WERI-Rb-1 (cell line): ENCODE measurements at regions not wholly inside any gene's neighbourhood (a gene's known extent, or its start where the extent isn't known, plus 50 kb on each side); places are given as distances from the start of the nearest gene placed in this dataset.

Experiments
- DNase-seq: peaks from one replicate; pipeline ENCODE4 v3.0.0-alpha.2; 2020
- H3K27ac ChIP-seq: fragments of 250-450 bp; sonication (Bioruptor Pico); 2 replicates; pipeline ENCODE4 v1.5.1; 2020; ENCODE audit warnings: mild to moderate bottlenecking, moderate library complexity
- H3K27me3 ChIP-seq: fragments of 250-450 bp; sonication (Bioruptor Pico); 2 replicates; pipeline ENCODE4 v1.5.1; 2021; ENCODE audit warnings: mild to moderate bottlenecking, low read depth, moderate library complexity; ENCODE audit not compliant: insufficient read depth, severe bottlenecking
- H3K36me3 ChIP-seq: fragments of 250-450 bp; sonication (Bioruptor Pico); 2 replicates; pipeline ENCODE4 v1.5.1; 2020; ENCODE audit warnings: mild to moderate bottlenecking, moderate library complexity
- H3K4me3 ChIP-seq: 2 replicates; pipeline ENCODE4 v1.5.1; 2011; ENCODE audit warnings: low read depth, mild to moderate bottlenecking, control low read depth, low read length
- H3K9me3 ChIP-seq: fragments of 250-450 bp; sonication (Bioruptor Pico); 2 replicates; pipeline ENCODE4 v1.5.1; 2021; ENCODE audit warnings: mild to moderate bottlenecking, moderate library complexity; ENCODE audit not compliant: severe bottlenecking
- TF ChIP-seq, protein P1 (sequence below): IDR thresholded peaks from 2 replicates; pipeline ENCODE4 v1.5.1; 2011; ENCODE audit warnings: low read depth, mild to moderate bottlenecking, control low read depth, inconsistent platforms, low read length

DNA sequence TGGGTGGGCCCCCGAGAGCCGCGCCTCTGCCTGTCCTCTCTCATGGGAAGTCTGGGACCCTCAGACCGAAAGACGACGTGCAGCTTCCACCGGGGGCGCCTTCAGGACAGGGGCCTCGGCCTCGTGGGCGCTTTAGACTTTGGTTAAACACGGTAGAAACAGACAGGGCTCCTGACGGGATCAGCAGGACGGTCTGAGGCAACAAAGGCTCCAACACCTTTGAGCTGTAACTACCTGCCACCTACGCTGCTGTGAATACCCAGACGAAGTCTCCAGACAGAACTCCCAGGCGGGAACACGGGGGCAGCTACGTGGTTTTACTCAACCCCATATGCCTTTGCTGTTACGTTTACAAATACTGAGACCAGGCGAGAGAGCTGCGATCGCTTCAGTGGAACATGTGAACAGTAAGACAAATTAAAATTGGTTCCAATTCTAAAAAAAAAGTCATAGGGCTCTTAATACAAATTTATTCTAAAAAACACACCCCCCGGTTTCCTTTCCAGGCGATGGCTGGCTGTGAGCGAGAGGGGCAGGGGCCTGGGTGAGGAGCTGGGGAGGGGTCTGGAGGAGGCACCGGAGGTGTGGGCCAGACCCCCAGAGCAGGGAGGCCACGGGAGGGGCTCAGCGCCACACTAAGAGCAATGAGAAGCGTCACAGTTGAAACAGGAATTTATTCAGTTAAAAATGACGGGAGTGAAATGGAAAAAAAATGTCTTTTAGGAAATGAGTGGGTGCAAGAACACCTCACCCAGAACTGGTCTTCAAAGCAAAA lies 453.2 kb downstream of the QKI start:
- no peaks in the 10 kb centered on the region for H3K9me3 ChIP-seq
- no peak overlapping the region for H3K4me3 ChIP-seq
- TF ChIP-seq, protein P1, sequence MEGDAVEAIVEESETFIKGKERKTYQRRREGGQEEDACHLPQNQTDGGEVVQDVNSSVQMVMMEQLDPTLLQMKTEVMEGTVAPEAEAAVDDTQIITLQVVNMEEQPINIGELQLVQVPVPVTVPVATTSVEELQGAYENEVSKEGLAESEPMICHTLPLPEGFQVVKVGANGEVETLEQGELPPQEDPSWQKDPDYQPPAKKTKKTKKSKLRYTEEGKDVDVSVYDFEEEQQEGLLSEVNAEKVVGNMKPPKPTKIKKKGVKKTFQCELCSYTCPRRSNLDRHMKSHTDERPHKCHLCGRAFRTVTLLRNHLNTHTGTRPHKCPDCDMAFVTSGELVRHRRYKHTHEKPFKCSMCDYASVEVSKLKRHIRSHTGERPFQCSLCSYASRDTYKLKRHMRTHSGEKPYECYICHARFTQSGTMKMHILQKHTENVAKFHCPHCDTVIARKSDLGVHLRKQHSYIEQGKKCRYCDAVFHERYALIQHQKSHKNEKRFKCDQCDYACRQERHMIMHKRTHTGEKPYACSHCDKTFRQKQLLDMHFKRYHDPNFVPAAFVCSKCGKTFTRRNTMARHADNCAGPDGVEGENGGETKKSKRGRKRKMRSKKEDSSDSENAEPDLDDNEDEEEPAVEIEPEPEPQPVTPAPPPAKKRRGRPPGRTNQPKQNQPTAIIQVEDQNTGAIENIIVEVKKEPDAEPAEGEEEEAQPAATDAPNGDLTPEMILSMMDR: no peak
- no peak overlapping the region for H3K27ac ChIP-seq
- H3K36me3 ChIP-seq: no peaks in the 10 kb centered on the region
- no peak for DNase-seq
- H3K27me3 ChIP-seq: no peaks in the 10 kb centered on the region

DNA sequence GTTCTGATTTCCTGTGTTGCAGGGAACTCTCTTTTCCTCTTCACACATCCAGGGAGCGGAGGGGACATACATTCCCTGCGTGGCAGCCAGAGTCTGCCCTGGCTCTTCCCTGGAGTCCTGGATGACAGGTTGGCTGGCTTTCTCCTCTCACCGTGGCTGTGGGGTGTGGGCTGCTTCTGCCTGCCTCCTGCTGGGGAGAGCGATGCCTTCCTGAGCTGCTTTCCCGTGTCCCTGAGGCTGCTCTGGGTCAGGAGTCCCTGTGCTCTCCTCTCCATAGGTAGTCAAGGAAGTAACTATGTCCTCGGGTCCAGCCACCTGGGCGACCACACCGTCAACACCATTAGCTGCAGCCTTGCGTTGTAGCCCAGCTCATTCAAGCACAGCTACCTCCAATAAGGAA lies 451.7 kb downstream of the QKI start:
- no peak overlapping the region for H3K27ac ChIP-seq
- no peaks in the 10 kb centered on the region for H3K9me3 ChIP-seq

DNA sequence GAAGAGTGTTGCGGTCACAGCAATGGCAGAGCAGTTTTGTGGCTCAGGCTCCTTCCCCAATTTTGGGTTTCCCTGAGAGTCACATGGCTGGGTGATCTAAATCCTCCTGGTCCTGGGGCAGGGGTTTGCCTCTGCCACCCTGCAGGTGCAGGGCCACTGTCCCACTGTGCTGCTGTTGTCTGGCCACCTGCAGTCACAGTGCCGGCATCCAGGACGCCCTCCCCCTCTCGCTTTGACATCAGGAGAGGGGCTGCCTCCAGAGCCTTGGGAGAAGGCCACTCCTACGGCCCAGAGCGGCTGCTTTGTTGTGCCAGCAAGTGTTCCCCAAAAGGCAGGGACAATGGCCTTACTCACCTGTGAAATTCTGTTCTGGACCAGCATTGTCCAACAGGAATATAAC lies 449.0 kb downstream of the QKI start:
- TF ChIP-seq, protein P1: no peak
- Histone ChIP-seq H3K4me3 (no peak overlapping the region), H3K27ac (no peak overlapping the region), H3K27me3 (no peaks in the 10 kb centered on the region), H3K36me3 (no peaks in the 10 kb centered on the region), H3K9me3 (no peaks in the 10 kb centered on the region)
- DNase-seq: no peak

More for the DNA sequence above, 451.7 kb downstream of the QKI start:
- no peaks in the 10 kb centered on the region for H3K27me3 ChIP-seq
- TF ChIP-seq, protein P1: peak; percentile 53; the same call in 1 of the 2 replicates
- no peak overlapping the region for H3K4me3 ChIP-seq
- no peaks in the 10 kb centered on the region for H3K36me3 ChIP-seq
- no peak for DNase-seq

DNA sequence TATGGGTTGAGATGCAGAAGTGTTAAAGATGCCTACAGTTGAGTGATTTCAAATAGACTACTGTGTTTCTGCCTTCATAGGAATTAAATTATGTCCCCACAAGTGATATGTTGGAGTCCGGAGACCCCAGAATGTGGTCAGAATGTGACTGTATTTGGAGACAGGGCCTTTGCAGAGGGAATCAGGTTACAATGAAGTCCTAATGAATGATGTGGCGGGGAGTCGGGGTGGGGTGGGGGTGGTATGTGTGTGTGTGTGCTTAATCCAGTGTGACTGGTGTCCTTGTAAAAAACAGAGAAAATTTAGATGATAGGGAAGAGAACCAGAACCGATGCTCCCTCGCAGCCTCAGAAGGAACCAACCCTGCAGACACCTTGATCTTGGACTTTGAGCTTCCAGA lies 448.2 kb downstream of the QKI start:
- DNase-seq: no peak
- no peak overlapping the region for H3K27ac ChIP-seq
- H3K9me3 ChIP-seq: no peaks in the 10 kb centered on the region
- H3K4me3 ChIP-seq: no peak overlapping the region
- no peaks in the 10 kb centered on the region for H3K36me3 ChIP-seq
- TF ChIP-seq, protein P1: no peak
- H3K27me3 ChIP-seq: no peaks in the 10 kb centered on the region

DNA sequence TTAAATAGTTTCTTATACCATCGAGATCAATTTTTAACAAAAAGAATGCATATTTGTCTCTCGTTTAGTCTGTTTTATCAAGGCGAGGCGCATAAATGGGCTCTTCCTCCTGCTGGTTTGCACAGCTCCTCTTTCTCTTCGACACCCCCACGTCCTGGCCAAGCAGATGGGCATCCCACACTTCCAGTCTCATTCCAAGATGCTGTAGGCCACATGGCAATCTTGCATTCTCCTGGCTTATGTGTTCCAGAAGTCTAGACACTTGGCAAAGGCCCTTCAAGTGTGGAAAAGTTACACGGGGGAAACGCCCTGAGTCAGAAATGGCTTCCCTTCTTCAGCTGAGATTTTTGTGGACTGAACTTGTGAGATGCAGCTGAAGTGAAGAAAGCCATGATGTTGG lies 447.1 kb downstream of the QKI start:
- H3K36me3 ChIP-seq: no peaks in the 10 kb centered on the region
- H3K9me3 ChIP-seq: no peaks in the 10 kb centered on the region
- H3K27ac ChIP-seq: no peak overlapping the region
- TF ChIP-seq, protein P1: no peak
- H3K27me3 ChIP-seq: no peaks in the 10 kb centered on the region
- no peak overlapping the region for H3K4me3 ChIP-seq
- no peak for DNase-seq
